ENCODE measurements at regions not wholly inside any gene's neighbourhood (a gene's known extent, or its start where the extent isn't known, plus 50 kb on each side); places are given as distances from the start of the nearest gene placed in this dataset.

DNA sequence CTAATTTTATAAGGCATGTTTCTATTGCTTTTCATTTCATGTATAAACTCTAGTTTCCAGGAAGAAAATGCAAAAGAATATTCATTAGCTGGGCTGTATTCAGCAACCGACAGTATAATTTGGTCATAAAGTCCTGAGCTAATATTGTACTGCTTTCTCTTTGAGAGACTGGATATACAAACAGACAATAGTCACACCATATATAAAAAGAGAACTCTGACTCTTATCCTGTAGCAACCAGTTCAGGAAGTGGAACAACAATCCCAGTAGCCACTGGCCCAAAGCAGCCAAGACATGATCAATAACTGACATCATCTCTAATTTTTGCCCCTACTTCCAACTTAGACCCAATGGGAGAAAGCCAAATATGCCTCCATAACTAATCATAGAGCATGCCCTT is 160.8 kb downstream of the FSIP2 start:
- Histone ChIP-seq H3K9me3 (no peaks in the 10 kb centered on the region), H3K4me3 (no peak overlapping the region), H3K27ac (no peak overlapping the region), H3K36me3 (no peaks in the 10 kb centered on the region), H3K27me3 (no peaks in the 10 kb centered on the region), H3K4me1 (peaks cover 0 to 7% (median 0%) of the 10 kb centered on the region in 4 donors)
- TF ChIP-seq, protein P1, sequence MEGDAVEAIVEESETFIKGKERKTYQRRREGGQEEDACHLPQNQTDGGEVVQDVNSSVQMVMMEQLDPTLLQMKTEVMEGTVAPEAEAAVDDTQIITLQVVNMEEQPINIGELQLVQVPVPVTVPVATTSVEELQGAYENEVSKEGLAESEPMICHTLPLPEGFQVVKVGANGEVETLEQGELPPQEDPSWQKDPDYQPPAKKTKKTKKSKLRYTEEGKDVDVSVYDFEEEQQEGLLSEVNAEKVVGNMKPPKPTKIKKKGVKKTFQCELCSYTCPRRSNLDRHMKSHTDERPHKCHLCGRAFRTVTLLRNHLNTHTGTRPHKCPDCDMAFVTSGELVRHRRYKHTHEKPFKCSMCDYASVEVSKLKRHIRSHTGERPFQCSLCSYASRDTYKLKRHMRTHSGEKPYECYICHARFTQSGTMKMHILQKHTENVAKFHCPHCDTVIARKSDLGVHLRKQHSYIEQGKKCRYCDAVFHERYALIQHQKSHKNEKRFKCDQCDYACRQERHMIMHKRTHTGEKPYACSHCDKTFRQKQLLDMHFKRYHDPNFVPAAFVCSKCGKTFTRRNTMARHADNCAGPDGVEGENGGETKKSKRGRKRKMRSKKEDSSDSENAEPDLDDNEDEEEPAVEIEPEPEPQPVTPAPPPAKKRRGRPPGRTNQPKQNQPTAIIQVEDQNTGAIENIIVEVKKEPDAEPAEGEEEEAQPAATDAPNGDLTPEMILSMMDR (IDR thresholded peaks at IDR 0.05), result no peak
- intact Hi-C loops (cut with DNase I; ENCODE audit: low total_unique reads), result no loop called here
- DNase-seq, result no peak

DNA sequence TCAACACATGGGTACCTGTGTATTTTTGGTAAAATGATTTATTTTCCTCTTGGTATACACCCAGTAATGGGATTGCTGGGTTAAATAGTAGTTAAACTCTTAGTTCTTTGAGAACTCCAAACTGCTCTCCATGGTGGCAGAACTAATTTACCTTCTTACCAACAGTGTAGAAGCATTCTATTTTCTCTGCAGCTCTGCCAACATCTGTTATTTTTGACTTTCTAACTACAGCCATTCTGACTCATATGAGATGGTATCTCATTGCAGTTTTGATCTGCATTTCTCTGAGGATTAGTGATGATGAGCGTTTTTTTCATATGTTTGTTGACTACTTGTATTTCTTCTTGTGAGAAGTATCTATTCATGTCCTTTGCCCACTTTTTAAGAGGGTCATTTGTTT is 180.6 kb downstream of the FSIP2 start:
- Histone ChIP-seq H3K27me3 (no peaks in the 10 kb centered on the region), H3K27ac (no peak overlapping the region), H3K36me3 (no peaks in the 10 kb centered on the region), H3K9me3 (no peaks in the 10 kb centered on the region), H3K4me3 (no peak overlapping the region), H3K4me1 (no peaks in the 10 kb centered on the region)
- no peak for DNase-seq
- intact Hi-C loops (cut with DNase I; ENCODE audit: low total_unique reads), result no loop called here
- TF ChIP-seq, protein P1 (IDR thresholded peaks at IDR 0.05), result no peak

DNA sequence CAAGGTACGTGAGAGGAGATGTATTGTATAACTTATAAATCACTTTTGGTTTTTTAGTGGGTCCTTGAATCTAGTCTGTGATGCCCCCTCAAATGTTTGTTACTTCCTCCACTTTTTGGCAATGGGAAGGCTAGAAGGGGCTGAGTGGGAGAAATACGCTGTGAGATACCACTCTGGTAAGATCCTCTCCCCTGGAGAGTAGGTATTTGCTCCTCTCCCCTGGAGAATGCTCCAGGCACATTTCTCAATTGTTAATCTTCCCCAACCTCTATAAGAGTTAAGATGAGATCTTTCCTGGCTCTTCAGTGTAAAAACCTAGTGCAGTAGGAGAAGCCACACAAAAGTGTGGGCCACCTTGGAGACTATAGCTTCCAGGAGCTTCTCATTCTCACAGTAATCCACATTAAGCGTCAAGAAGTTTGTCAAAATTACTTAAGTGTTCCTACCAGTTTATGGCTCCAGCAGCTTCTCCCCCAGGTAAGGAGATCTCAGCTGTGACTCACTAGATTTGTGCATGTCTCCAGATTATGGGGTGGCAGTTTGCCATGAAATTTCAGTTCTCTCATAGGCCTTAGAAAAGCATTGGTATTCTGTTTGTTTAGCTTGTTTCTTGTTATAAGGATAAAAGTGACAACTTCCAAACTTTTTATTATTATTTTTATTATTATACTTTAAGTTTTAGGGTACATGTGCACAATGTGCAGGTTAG is 182.6 kb downstream of the FSIP2 start:
- intact Hi-C loops (cut with DNase I; ENCODE audit: low total_unique reads), result no loop called here
- no peak for DNase-seq
- Histone ChIP-seq H3K27me3 (no peaks in the 10 kb centered on the region), H3K4me3 (no peak overlapping the region), H3K36me3 (no peaks in the 10 kb centered on the region), H3K27ac (no peak overlapping the region), H3K9me3 (no peaks in the 10 kb centered on the region), H3K4me1 (no peaks in the 10 kb centered on the region)
- TF ChIP-seq, protein P1 (IDR thresholded peaks at IDR 0.05), result no peak

DNA sequence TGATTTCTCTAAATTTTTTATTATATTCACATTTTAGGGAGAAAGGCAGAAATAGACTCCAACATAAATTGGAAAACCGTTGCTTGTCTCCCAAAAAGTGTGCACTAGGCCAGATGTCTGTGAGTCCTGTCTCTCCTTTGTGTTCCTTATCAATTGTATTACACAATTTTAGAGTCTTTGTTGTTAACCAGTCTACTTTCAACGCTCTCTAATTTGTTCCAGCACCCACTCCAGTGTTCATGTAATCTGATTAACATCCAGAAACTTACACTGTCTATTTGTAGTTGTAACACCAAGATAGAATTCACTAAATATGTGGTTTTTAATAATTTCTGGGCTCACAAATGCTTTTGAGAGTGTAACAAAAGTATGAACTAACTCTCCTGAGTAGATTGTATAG is 195.6 kb downstream of the FSIP2 start:
- Histone ChIP-seq H3K9me3 (no peaks in the 10 kb centered on the region), H3K27ac (no peak overlapping the region), H3K27me3 (no peaks in the 10 kb centered on the region), H3K4me1 (no peaks in the 10 kb centered on the region), H3K36me3 (no peaks in the 10 kb centered on the region), H3K4me3 (no peak overlapping the region)
- TF ChIP-seq, protein P1 (IDR thresholded peaks at IDR 0.05), result no peak
- DNase-seq, result no peak
- intact Hi-C loops (cut with DNase I; ENCODE audit: low total_unique reads), result no loop called here

DNA sequence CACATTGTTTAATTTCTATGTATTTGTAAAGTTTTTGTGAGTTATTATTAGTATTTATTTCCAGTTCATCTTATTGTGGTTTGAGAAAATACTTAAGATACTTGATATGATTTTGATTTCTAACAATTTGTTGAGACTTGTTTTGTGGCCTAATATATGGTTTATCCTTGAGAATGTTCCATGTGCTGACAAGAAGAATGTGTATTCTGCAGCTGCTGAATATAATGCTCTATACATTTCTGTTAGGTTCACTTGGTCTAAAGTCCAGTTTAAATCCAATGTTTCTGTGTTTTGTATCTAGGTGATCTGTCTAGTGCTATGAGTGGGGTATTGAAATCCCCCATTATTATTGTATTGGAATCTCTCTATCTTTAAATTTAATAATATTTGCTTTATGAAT is 201.3 kb downstream of the FSIP2 start:
- Histone ChIP-seq H3K4me3 (no peak overlapping the region), H3K4me1 (no peaks in the 10 kb centered on the region), H3K27ac (no peak overlapping the region), H3K27me3 (no peaks in the 10 kb centered on the region), H3K36me3 (peaks cover 0 to 28% (median 21%) of the 10 kb centered on the region in 3 donors), H3K9me3 (peaks cover 0 to 23% (median 16%) of the 10 kb centered on the region in 3 donors)
- intact Hi-C loops (cut with DNase I; ENCODE audit: low total_unique reads), result no loop called here
- TF ChIP-seq, protein P1 (IDR thresholded peaks at IDR 0.05), result no peak
- no peak for DNase-seq

Measured in tibial artery (tissue), 4 donors.